CD4-positive, alpha-beta T cell (primary cell): ENCODE measurements at regions not wholly inside any gene's neighbourhood (a gene's known extent, or its start where the extent isn't known, plus 50 kb on each side); places are given as distances from the start of the nearest gene placed in this dataset.

Experiments used
- ATAC-seq: fragments of 200-7000 bp; cut with Tn5 transposase; one replicate; pipeline ENCODE4 v1.10.0; 2022; ENCODE audit warnings: mild to moderate bottlenecking; ENCODE audit not compliant: poor library complexity
- CTCF ChIA-PET: fragments of 350-600 bp; sonication (Branson Sonifier 250); formaldehyde crosslinking; loops from one replicate; lab custom pipeline; 2021; ENCODE audit warnings: antibody characterized with exemption, inconsistent platforms; lab: Charles Lee
- POLR2A ChIA-PET: fragments of 350-600 bp; sonication (Branson Sonifier 250); formaldehyde crosslinking; loops from one replicate; lab custom pipeline; 2021; ENCODE audit warnings: antibody characterized with exemption, inconsistent platforms; lab: Charles Lee
- DNase-seq, 14 experiments: peaks; one replicate each; pipeline ENCODE4 v3.0.0-alpha.2; 2013 to 2020; ENCODE audit warnings: mixed read lengths in 2 of 14
- H3K27ac ChIP-seq, 2 donors: one replicate each; pipeline versions ENCODE4 v1.5.1 to v1.7.0; 2013; ENCODE audit warnings: low read length in 2 of 2, low read depth in 1 of 2, mild to moderate bottlenecking in 1 of 2
- H3K27me3 ChIP-seq, 2 experiments: 1 replicate in 1 of 2; 2 replicates in 1 of 2; pipeline versions ENCODE4 v1.6.1 to v1.7.0; 2013; ENCODE audit warnings: low read length in 2 of 2, control low read depth in 1 of 2, mild to moderate bottlenecking in 1 of 2, moderate library complexity in 1 of 2; ENCODE audit not compliant: insufficient read depth in 2 of 2, control insufficient read depth in 1 of 2
- H3K36me3 ChIP-seq: one replicate; pipeline ENCODE4 v1.6.1; 2013; ENCODE audit warnings: low read length, control low read depth; ENCODE audit not compliant: insufficient read depth
- H3K4me1 ChIP-seq: one replicate; pipeline ENCODE4 v1.6.1; 2013; ENCODE audit warnings: low read length, control low read depth; ENCODE audit not compliant: insufficient read depth
- H3K4me3 ChIP-seq: one replicate; pipeline ENCODE4 v1.5.1; 2013; ENCODE audit warnings: mild to moderate bottlenecking, low read length, moderate library complexity
- H3K9me3 ChIP-seq, 2 experiments: 1 replicate in 1 of 2; 2 replicates in 1 of 2; pipeline versions ENCODE4 v1.6.1 to v1.7.0; 2013; ENCODE audit warnings: low read length in 2 of 2, mild to moderate bottlenecking in 2 of 2, control low read depth in 1 of 2, moderate library complexity in 1 of 2; ENCODE audit not compliant: control insufficient read depth in 1 of 2, insufficient read depth in 1 of 2
- H3K27ac Mint-ChIP-seq: one replicate; pipeline ENCODE4 v1.8.0; 2020; ENCODE audit warnings: mixed read lengths
- H3K27me3 Mint-ChIP-seq: one replicate; pipeline ENCODE4 v1.8.0; 2021; ENCODE audit warnings: mixed read lengths
- H3K36me3 Mint-ChIP-seq: one replicate; pipeline ENCODE4 v1.8.0; 2021; ENCODE audit warnings: low read depth, mixed read lengths
- H3K4me1 Mint-ChIP-seq: one replicate; pipeline ENCODE4 v1.8.0; 2021; ENCODE audit warnings: low read depth, mixed read lengths
- H3K4me3 Mint-ChIP-seq: one replicate; pipeline ENCODE4 v1.8.0; 2020; ENCODE audit warnings: mild to moderate bottlenecking, mixed read lengths
- H3K9me3 Mint-ChIP-seq: one replicate; pipeline ENCODE4 v1.8.0; 2020; ENCODE audit warnings: mixed read lengths
- CTCF ChIP-seq: fragments of 200-600 bp; IDR thresholded peaks from one replicate; pipeline ENCODE4 v1.8.0; 2022; ENCODE audit warnings: antibody characterized with exemption, mild to moderate bottlenecking
- intact Hi-C, 2 experiments: fragments of 100-400 bp; cut with DNase I in 1 of 2; cut with micrococcal nuclease in 1 of 2; formaldehyde crosslinking; loops; one replicate each; pipeline versions ENCODE4 v1.15.1 to v1.9.0; 2023 to 2025; cut with DNase I, micrococcal nuclease

- Mint-ChIP-seq H3K4me1 (no peaks in the 10 kb centered on the region), H3K27me3 (no peaks in the 10 kb centered on the region), H3K27ac (no peak overlapping the region), H3K9me3 (no peaks in the 10 kb centered on the region), H3K4me3 (no peak overlapping the region), H3K36me3 (no peaks in the 10 kb centered on the region)
- ChIA-PET CTCF (no interaction called here), POLR2A (no interaction called here)
- intact Hi-C loops, result no loop called here
- Histone ChIP-seq H3K4me3 (no peak overlapping the region), H3K27ac (no peak overlapping the region), H3K36me3 (no peaks in the 10 kb centered on the region), H3K9me3 (no peaks in the 10 kb centered on the region), H3K27me3 (no peaks in the 10 kb centered on the region), H3K4me1 (no peaks in the 10 kb centered on the region)
- no peak for TF ChIP-seq CTCF
- ATAC-seq (no peak), DNase-seq (no peak)
Measured at GRCh38 chr3:124610130-124610529, 120.1 kb upstream of the UMPS start.

- no peak overlapping the region for H3K27ac ChIP-seq
- no peak for TF ChIP-seq CTCF
- H3K9me3 ChIP-seq, result no peaks in the 10 kb centered on the region
- no peaks in the 10 kb centered on the region for H3K36me3 Mint-ChIP-seq
- no peak overlapping the region for H3K4me3 ChIP-seq
- no peaks in the 10 kb centered on the region for H3K4me1 ChIP-seq
- H3K4me3 Mint-ChIP-seq, result no peak overlapping the region
- H3K9me3 Mint-ChIP-seq, result no peaks in the 10 kb centered on the region
- ChIA-PET POLR2A (no interaction called here), CTCF (interaction anchor here (0.5 kb wide), 1 partner anchor 56 kb away, joined by 3 read pairs; no protein-coding TSS in a partner anchor)
- ATAC-seq (no peak), DNase-seq (no peak)
- no peaks in the 10 kb centered on the region for H3K36me3 ChIP-seq
- no peaks in the 10 kb centered on the region for H3K27me3 ChIP-seq
- H3K4me1 Mint-ChIP-seq, result no peaks in the 10 kb centered on the region
- H3K27ac Mint-ChIP-seq, result no peak overlapping the region
- intact Hi-C loops, result no loop called here
- H3K27me3 Mint-ChIP-seq, result no peaks in the 10 kb centered on the region
Measured at GRCh38 chr3:124611520-124611919, 118.7 kb upstream of the UMPS start.

- H3K27me3 Mint-ChIP-seq, result no peaks in the 10 kb centered on the region
- no peaks in the 10 kb centered on the region for H3K36me3 Mint-ChIP-seq
- H3K27me3 ChIP-seq, result no peaks in the 10 kb centered on the region
- DNase-seq (no peak), ATAC-seq (no peak)
- H3K27ac Mint-ChIP-seq, result no peak overlapping the region
- intact Hi-C loops, result no loop called here
- H3K4me3 ChIP-seq, result no peak overlapping the region
- H3K36me3 ChIP-seq, result no peaks in the 10 kb centered on the region
- H3K9me3 Mint-ChIP-seq, result no peaks in the 10 kb centered on the region
- H3K4me1 ChIP-seq, result peaks cover 13% of the 10 kb centered on the region
- TF ChIP-seq CTCF, result no peak
- H3K4me1 Mint-ChIP-seq, result peaks cover 14% of the 10 kb centered on the region
- POLR2A ChIA-PET, result no interaction called here
- CTCF ChIA-PET, result no interaction called here
- H3K27ac ChIP-seq, result no peak overlapping the region
- H3K9me3 ChIP-seq, result no peaks in the 10 kb centered on the region
- H3K4me3 Mint-ChIP-seq, result no peak overlapping the region
Measured at GRCh38 chr3:124615896-124616543, 114.2 kb upstream of the UMPS start.
